Peyer's patch (tissue), 4 donors: ENCODE measurements at regions not wholly inside any gene's neighbourhood (a gene's known extent, or its start where the extent isn't known, plus 50 kb on each side); places are given as distances from the start of the nearest gene placed in this dataset.

ENCODE experiments used
- CTCF ChIP-seq, 6 experiments: fragments of 450-650 bp in 4 of 6; fragments of 200-600 bp in 2 of 6; sonication (generic) in 1 of 6; IDR thresholded peaks; one replicate each; pipeline ENCODE4 v1.5.1; 2017 to 2019; ENCODE audit warnings: antibody characterized with exemption in 6 of 6, mild to moderate bottlenecking in 3 of 6, moderate library complexity in 1 of 6
- POLR2A ChIP-seq, 2 donors: fragments of 450-650 bp; IDR thresholded peaks; one replicate each; pipeline ENCODE4 v1.5.1; 2017; ENCODE audit warnings: antibody characterized with exemption in 2 of 2, mild to moderate bottlenecking in 2 of 2, moderate library complexity in 2 of 2

- TF ChIP-seq POLR2A (IDR thresholded peaks at IDR 0.05) (no peak), CTCF (IDR thresholded peaks at IDR 0.05) (no peak)
These were observed 972.8 kb upstream of the ZNF722 start for GRCh38 chr7:63025815-63026214.
